ENCODE measurements at regions not wholly inside any gene's neighbourhood (a gene's known extent, or its start where the extent isn't known, plus 50 kb on each side); places are given as distances from the start of the nearest gene placed in this dataset.

DNA sequence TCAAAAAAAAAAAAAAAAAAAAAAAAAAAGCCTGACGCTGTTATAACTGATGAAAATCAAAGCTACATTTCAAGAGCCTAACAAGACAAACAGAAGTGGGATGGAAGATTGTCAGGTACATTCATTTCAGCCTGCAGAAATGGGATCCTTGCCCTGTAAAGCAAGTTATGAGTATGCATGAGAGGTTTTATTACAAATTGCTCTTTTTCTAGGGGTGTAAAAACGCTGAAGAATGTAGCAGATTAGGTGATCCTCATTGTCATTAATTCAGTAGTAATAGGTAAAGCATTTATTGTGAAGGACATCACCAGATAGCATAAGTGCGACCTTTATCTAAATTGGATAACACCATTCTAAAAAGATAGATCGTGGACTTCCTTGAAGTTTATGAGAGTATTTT, 208.3 kb downstream of the KCNJ2 start:
- no peak for TF ChIP-seq CTCF (conservative IDR thresholded peaks at IDR 0.05; ENCODE audit: low read depth, low read length)
- TF ChIP-seq CHD1 (IDR thresholded peaks at IDR 0.05; ENCODE audit: low read depth, low read length): no peak
- no peak for TF ChIP-seq MAFK (IDR thresholded peaks at IDR 0.05; ENCODE audit: low read depth, low read length)

Data from IMR-90 (cell line).